Fibroblast of peridontal ligament (primary cell): ENCODE measurements at regions not wholly inside any gene's neighbourhood (a gene's known extent, or its start where the extent isn't known, plus 50 kb on each side); places are given as distances from the start of the nearest gene placed in this dataset.

ENCODE experiments used
- DNase-seq: peaks from one replicate; pipeline ENCODE4 v3.0.0-alpha.2; 2010; ENCODE audit errors: extremely low read depth

- DNase-seq, result no peak
Observed at GRCh38 chr4:24287096-24287495, 297.3 kb downstream of the DHX15 start.

- DNase-seq, result peak; percentile 27
Observed at GRCh38 chr4:24285759-24286158, 298.6 kb downstream of the DHX15 start.

- DNase-seq, result no peak
Observed at GRCh38 chr4:24282446-24282845, 301.9 kb downstream of the DHX15 start.

GRCh38 chr4:24279911-24280375 lies 304.4 kb downstream of the DHX15 start:
- no peak for DNase-seq

- no peak for DNase-seq
Observed at GRCh38 chr4:24279469-24279868, 304.9 kb downstream of the DHX15 start.

GRCh38 chr4:24278693-24279092 lies 305.7 kb downstream of the DHX15 start:
- peak; percentile 36 for DNase-seq

- DNase-seq, result peak; percentile 89
Observed at GRCh38 chr4:24274381-24274941, 309.9 kb downstream of the DHX15 start.

GRCh38 chr4:24273136-24273535 lies 311.2 kb downstream of the DHX15 start:
- DNase-seq, result no peak

- DNase-seq, result peak; percentile 61
Observed at GRCh38 chr4:24266951-24267722, 317.2 kb downstream of the DHX15 start.

- DNase-seq, result no peak
Observed at GRCh38 chr4:24265989-24266388, 318.4 kb downstream of the DHX15 start.

GRCh38 chr4:24262616-24263015 lies 321.7 kb downstream of the DHX15 start:
- DNase-seq, result no peak

- DNase-seq, result no peak
Observed at GRCh38 chr4:24262084-24262483, 322.3 kb downstream of the DHX15 start.

- no peak for DNase-seq
Observed at GRCh38 chr4:24260923-24261564, 323.3 kb downstream of the DHX15 start.

GRCh38 chr4:24260133-24260715 lies 324.1 kb downstream of the DHX15 start:
- DNase-seq, result no peak

GRCh38 chr4:24256547-24256946 lies 327.8 kb downstream of the DHX15 start:
- no peak for DNase-seq

- DNase-seq, result no peak
Observed at GRCh38 chr4:24256066-24256465, 328.3 kb downstream of the DHX15 start.

GRCh38 chr4:24252121-24252520 lies 332.2 kb downstream of the DHX15 start:
- no peak for DNase-seq

GRCh38 chr4:24251589-24251988 lies 332.8 kb downstream of the DHX15 start:
- DNase-seq, result no peak

GRCh38 chr4:24249972-24250371 lies 334.4 kb downstream of the DHX15 start:
- no peak for DNase-seq

- no peak for DNase-seq
Observed at GRCh38 chr4:24248674-24249630, 335.4 kb downstream of the DHX15 start.

GRCh38 chr4:24245491-24245820 lies 338.9 kb downstream of the DHX15 start:
- DNase-seq, result no peak
